Activated T-helper 2 cell treated with anti-CD3 and anti-CD28 coated beads, Interferon-gamma antibody, Interleukin-2, Interleukin-4, amounts not matched to agents 10 μg/mL and 5 μg/mL and 100 μg/mL, durations not matched to agents 14 hours and 24 hours and 36 hours (primary cell): ENCODE measurements at regions not wholly inside any gene's neighbourhood (a gene's known extent, or its start where the extent isn't known, plus 50 kb on each side); places are given as distances from the start of the nearest gene placed in this dataset.

ENCODE experiments used
- DNase-seq: peaks from one replicate; pipeline ENCODE4 v3.0.0; 2021; ENCODE audit warnings: low spot score
- H3K27ac Mint-ChIP-seq: one replicate; pipeline ENCODE4 v1.8.0; 2021; ENCODE audit warnings: mixed read lengths
- H3K27me3 Mint-ChIP-seq: one replicate; pipeline ENCODE4 v1.8.0; 2021; ENCODE audit warnings: low read depth, mixed read lengths
- H3K36me3 Mint-ChIP-seq: one replicate; pipeline ENCODE4 v1.8.0; 2021; ENCODE audit warnings: low read depth, mixed read lengths
- H3K4me1 Mint-ChIP-seq: one replicate; pipeline ENCODE4 v1.8.0; 2021; ENCODE audit warnings: low read depth, mixed read lengths
- H3K4me3 Mint-ChIP-seq: one replicate; pipeline ENCODE4 v1.8.0; 2021; ENCODE audit warnings: low read depth, mild to moderate bottlenecking, moderate library complexity, mixed read lengths
- H3K9me3 Mint-ChIP-seq: one replicate; pipeline ENCODE4 v1.8.0; 2021; ENCODE audit warnings: mixed read lengths
- intact Hi-C: fragments of 100-400 bp; cut with micrococcal nuclease; formaldehyde crosslinking; loops from one replicate; pipeline ENCODE4 v1.15.1; 2023

DNA sequence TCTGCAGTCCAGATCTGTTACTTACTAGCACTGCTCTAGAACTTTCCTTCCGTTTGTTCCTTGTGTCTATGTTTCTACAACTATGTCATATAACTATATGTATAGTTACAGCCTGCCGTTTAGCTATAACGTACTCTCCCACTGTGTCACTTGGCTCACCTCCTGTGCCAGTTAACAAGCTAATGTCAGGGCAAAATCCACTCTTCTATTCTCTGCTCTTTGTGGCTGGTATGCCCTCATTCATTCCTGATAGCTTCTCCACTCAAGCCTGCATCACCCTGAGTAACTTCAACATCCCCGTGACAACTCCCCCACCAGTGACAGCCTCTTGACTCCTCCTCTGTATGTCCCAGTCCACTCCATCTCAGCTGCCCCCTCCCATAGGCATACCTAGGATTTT, 229.2 kb downstream of the TJP1 start:
- Mint-ChIP-seq H3K27me3 (no peaks in the 10 kb centered on the region), H3K9me3 (no peaks in the 10 kb centered on the region), H3K36me3 (no peaks in the 10 kb centered on the region), H3K4me3 (no peak overlapping the region), H3K27ac (no peak overlapping the region), H3K4me1 (no peaks in the 10 kb centered on the region)
- intact Hi-C loops = no loop called here
- DNase-seq = no peak

GRCh38 chr15:29590701-29591100, 231.6 kb downstream of the TJP1 start:
- no peaks in the 10 kb centered on the region for H3K36me3 Mint-ChIP-seq
- H3K4me3 Mint-ChIP-seq = no peak overlapping the region
- DNase-seq = no peak
- H3K9me3 Mint-ChIP-seq = no peaks in the 10 kb centered on the region
- intact Hi-C loops = no loop called here
- H3K4me1 Mint-ChIP-seq = no peaks in the 10 kb centered on the region
- no peak overlapping the region for H3K27ac Mint-ChIP-seq
- H3K27me3 Mint-ChIP-seq = no peaks in the 10 kb centered on the region

DNA sequence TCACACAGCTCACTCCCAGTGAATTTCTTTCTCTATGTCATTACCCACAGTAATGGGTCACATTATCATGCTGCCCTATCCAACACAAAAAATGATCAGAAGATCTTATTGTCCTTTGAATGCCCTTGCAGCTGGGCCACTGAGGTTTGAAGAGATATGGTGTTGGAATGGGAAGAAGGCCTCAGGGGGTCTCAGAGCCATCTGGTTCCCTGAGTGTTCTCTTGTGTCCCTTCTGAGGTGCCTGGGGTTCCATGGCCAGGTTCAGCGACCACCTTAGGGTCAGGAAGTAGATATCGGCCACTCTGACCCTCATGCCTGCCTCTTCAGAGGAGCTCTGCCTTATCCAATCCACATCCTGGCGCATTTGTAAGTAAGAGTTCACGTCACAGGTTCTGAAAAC, 232.3 kb downstream of the TJP1 start:
- no peaks in the 10 kb centered on the region for H3K4me1 Mint-ChIP-seq
- no peaks in the 10 kb centered on the region for H3K36me3 Mint-ChIP-seq
- DNase-seq = no peak
- intact Hi-C loops = no loop called here
- H3K9me3 Mint-ChIP-seq = no peaks in the 10 kb centered on the region
- H3K27ac Mint-ChIP-seq = no peak overlapping the region
- no peaks in the 10 kb centered on the region for H3K27me3 Mint-ChIP-seq
- H3K4me3 Mint-ChIP-seq = no peak overlapping the region

DNA sequence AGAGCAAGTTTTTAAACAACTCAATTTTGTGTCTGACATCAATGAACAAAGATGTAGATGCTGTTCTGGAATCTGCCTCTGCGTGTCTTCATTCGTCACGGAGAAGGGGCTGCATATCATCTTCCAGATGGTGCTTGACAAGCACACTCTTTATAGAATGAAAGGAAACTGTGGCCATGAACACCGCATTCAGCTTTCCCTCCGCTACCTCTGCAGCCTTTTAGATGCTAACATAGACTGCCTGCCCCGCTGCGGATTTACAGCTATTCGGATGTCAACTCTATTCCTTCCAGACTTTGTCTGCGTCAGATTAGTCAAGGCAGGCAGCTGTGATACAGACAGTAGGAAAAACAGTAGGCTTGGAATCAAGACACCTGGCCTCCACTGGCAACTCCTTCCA, 232.9 kb downstream of the TJP1 start:
- H3K4me1 Mint-ChIP-seq = no peaks in the 10 kb centered on the region
- no peaks in the 10 kb centered on the region for H3K36me3 Mint-ChIP-seq
- no peak overlapping the region for H3K4me3 Mint-ChIP-seq
- intact Hi-C loops = no loop called here
- no peaks in the 10 kb centered on the region for H3K27me3 Mint-ChIP-seq
- DNase-seq = no peak
- H3K9me3 Mint-ChIP-seq = peaks cover 2% of the 10 kb centered on the region
- no peak overlapping the region for H3K27ac Mint-ChIP-seq

DNA sequence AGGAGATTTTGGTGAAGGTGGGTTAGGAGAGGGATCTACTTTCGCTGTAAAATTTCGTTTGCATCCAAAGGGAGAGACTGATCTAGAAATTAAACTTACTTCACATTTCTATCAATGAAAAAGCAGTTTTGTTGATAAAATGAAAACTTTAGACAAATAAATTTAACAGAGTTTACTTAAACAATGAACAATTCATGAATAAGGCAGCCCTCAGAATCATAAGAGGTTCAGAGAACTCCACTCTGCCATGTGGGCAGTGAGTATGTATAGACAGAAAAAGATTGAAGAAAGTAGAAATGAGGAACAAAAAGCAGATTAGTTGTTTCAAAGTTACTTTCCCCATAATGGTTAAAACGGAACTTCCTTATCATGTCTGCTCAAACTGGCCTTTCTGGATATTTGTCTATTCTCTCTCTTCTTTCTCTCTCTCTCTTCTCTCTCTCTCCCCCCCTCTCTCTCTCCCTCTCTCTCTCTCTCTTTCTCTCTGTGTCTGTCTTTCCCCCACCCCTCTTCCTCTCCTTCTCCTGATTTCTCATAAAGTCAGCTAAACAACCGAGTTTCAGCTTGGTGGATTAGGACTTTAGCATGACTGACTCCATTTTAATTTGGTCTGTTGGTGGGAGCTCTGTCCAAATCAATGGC, 248.9 kb downstream of the TJP1 start:
- H3K27ac Mint-ChIP-seq = no peak overlapping the region
- H3K4me3 Mint-ChIP-seq = no peak overlapping the region
- no peaks in the 10 kb centered on the region for H3K9me3 Mint-ChIP-seq
- H3K36me3 Mint-ChIP-seq = no peaks in the 10 kb centered on the region
- intact Hi-C loops = no loop called here
- peaks cover 48% of the 10 kb centered on the region for H3K27me3 Mint-ChIP-seq
- H3K4me1 Mint-ChIP-seq = peaks cover 3% of the 10 kb centered on the region
- no peak for DNase-seq

GRCh38 chr15:29571792-29572431, 250.4 kb downstream of the TJP1 start:
- Mint-ChIP-seq H3K27ac (no peak overlapping the region), H3K4me1 (peaks cover 3% of the 10 kb centered on the region), H3K36me3 (no peaks in the 10 kb centered on the region), H3K9me3 (no peaks in the 10 kb centered on the region), H3K27me3 (peaks cover 59% of the 10 kb centered on the region), H3K4me3 (peak overlapping the region; percentile 27)
- intact Hi-C loops = no loop called here
- DNase-seq = no peak

DNA sequence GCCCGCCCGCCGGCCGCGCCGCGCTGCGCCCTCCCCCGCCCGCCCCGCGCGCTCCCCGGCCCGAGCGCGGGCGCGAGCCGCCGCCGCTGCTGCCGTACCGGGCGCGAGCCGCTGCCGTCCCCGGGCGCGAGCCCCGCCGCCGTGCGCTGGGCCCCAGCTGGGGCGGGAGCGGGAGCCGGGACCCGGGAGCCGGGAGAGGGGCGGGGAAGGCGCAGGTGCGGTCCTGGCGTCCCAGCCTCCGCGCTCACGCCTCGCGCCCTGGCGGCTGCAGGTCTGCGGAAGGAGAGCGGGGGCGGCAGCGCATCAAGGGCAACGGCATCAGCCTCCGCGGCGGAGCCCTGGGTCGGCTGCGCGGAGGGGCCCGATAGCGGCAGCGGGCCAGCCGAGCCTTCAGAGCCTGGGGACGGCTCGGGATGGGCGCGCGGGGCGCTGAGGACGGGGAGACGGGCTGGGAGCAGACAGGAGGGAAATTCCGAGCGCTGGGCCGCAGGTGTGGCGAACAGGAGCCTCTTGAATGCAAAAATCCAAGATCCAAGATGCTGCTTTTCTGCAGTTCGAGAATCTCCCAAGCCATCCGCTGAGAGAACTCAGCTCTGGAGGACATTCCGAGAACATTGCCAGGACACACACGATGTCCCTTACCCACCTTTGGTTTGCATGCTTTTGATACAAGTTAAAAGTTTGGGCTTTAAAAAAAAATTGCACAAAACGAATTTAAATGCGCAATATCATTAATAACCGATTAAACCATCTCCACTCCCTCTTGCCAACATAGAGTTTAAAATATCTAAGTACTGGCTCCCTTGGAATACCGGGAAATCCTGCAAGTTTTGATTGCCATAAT, 251.1 kb downstream of the TJP1 start:
- Mint-ChIP-seq H3K36me3 (no peaks in the 10 kb centered on the region), H3K27ac (no peak overlapping the region), H3K4me1 (peaks cover 3% of the 10 kb centered on the region), H3K4me3 (peak overlapping the region; percentile 27), H3K9me3 (no peaks in the 10 kb centered on the region), H3K27me3 (peaks cover 59% of the 10 kb centered on the region)
- intact Hi-C loops = no loop called here
- no peak for DNase-seq

DNA sequence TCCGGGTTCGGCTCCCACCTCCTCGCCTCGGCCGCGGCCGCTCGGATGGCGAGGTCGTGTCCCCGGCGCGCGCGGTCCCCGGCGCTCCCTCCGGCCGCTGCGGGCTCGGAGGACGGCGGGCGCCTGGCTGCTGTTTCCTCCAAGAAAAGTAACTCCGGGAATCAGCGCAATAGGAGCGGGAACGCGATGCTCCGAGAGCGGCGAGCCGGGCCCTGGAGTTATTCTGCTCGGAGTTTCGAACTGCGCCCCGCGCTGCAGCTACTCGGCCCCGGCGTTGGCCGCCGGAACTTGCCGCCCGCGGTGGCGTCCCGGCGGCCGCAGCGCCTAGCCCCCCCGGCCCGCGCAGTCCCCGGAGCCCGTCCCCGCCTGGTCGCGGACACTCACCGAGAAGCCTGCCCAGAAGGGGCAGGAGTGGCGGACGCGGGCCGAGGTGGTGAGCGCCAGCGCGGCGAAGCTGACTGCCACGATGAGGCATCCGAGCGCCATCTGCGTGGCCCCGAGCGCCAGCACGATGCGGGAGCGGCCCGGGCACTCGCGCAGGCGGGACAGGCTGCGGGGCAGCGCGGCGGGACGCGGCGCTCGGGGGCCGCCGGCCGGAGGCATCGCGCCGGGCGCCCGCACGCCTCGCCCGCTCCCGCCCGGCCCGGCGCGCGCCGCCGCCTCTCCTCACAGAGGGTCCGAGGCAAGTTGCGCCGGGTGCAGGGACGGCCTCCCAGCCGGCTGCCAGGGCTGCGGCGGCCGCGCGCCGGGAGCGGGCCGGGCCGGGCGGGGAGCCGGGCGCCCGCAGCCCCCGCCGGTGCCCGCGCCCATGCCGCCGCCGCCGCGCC, 251.9 kb downstream of the TJP1 start:
- Mint-ChIP-seq H3K27me3 (peaks cover 59% of the 10 kb centered on the region), H3K36me3 (no peaks in the 10 kb centered on the region), H3K4me3 (no peak overlapping the region), H3K9me3 (no peaks in the 10 kb centered on the region), H3K4me1 (peaks cover 3% of the 10 kb centered on the region), H3K27ac (no peak overlapping the region)
- no peak for DNase-seq
- intact Hi-C loops = no loop called here

GRCh38 chr15:29569533-29570092, 252.7 kb downstream of the TJP1 start:
- H3K4me1 Mint-ChIP-seq = peaks cover 3% of the 10 kb centered on the region
- H3K4me3 Mint-ChIP-seq = peak overlapping the region; percentile 28
- H3K27ac Mint-ChIP-seq = no peak overlapping the region
- intact Hi-C loops = no loop called here
- no peak for DNase-seq
- H3K9me3 Mint-ChIP-seq = no peaks in the 10 kb centered on the region
- H3K27me3 Mint-ChIP-seq = peaks cover 56% of the 10 kb centered on the region
- H3K36me3 Mint-ChIP-seq = no peaks in the 10 kb centered on the region

DNA sequence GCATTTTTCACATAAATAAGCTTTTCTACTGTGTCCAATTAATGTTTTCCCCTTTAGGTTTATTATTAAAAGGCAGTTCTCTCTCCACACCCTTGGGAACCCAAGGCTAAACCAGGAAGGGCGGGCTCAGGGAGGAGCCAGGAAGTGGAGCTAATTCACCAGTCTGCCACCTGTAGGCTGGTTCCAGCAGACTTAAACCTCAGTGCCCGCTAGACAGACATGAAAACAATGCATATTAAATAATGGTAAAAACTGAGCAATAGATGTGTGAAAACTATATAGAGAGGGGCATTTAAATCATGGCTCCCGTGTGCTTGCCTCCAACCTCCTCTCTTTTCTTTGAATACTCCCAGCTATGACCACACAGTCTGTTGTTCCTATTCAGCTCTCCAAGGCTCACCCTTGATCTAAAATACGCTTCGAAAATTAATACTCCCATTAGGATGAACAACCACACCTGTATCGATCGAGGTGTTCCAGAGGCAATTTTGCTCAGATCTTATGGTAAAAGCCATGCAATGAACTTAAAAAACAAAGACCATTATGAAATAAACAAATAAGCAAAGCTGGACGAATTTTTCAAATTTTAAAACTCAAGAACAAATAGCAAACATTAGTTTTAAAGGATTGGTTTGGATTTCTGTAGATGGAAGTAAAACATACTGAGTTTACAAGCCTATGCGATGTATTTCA, 253.3 kb downstream of the TJP1 start:
- Mint-ChIP-seq H3K27ac (no peak overlapping the region), H3K36me3 (no peaks in the 10 kb centered on the region), H3K27me3 (peaks cover 50% of the 10 kb centered on the region), H3K4me1 (peaks cover 3% of the 10 kb centered on the region), H3K4me3 (no peak overlapping the region), H3K9me3 (no peaks in the 10 kb centered on the region)
- DNase-seq = no peak
- intact Hi-C loops = no loop called here

GRCh38 chr15:29567336-29567735, 254.9 kb downstream of the TJP1 start:
- no peak overlapping the region for H3K4me3 Mint-ChIP-seq
- no peaks in the 10 kb centered on the region for H3K9me3 Mint-ChIP-seq
- intact Hi-C loops = no loop called here
- peaks cover 34% of the 10 kb centered on the region for H3K27me3 Mint-ChIP-seq
- no peak for DNase-seq
- H3K4me1 Mint-ChIP-seq = peaks cover 3% of the 10 kb centered on the region
- H3K36me3 Mint-ChIP-seq = no peaks in the 10 kb centered on the region
- no peak overlapping the region for H3K27ac Mint-ChIP-seq

DNA sequence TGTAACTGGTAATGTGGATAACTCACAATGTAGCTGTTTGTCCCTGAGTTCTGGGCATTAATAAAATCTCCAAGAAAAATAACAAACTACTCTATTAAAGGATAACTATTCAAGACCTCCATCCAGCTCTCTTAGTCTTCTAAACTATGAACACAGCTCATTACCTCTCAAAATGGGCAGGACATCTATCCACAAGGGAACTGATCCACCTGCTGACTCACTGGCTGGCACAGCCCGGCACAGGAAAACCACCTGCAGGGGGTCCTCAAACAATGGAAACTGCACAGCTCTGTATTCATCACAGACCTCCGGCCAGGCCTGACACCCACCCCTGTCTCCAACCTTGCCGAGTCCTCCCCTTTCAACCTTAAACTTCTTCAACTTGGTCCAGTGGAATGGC, 255.4 kb downstream of the TJP1 start:
- no peak overlapping the region for H3K27ac Mint-ChIP-seq
- intact Hi-C loops = no loop called here
- peaks cover 30% of the 10 kb centered on the region for H3K27me3 Mint-ChIP-seq
- DNase-seq = no peak
- no peaks in the 10 kb centered on the region for H3K9me3 Mint-ChIP-seq
- H3K4me1 Mint-ChIP-seq = peaks cover 3% of the 10 kb centered on the region
- H3K4me3 Mint-ChIP-seq = no peak overlapping the region
- no peaks in the 10 kb centered on the region for H3K36me3 Mint-ChIP-seq
